ENCODE measurements at regions not wholly inside any gene's neighbourhood (a gene's known extent, or its start where the extent isn't known, plus 50 kb on each side); places are given as distances from the start of the nearest gene placed in this dataset.

DNA sequence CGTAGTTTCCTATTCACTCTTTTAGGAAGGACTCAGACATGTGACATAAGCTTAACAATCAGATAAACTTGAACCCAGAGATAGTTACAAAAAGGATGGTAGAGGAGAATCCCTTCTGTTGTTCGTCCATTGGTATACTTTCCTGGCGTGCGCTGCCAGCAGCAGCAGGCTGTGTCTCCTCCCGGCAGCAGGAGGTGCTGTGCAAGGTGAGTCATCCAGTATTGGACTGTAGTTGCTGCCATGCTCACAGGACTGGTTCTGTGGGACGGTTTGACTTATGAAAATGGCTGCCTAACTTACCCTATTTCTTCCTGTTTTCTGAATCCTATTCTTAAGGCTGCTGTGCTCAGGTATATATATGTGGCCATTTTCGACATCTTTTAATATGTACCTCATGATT, 253.4 kb upstream of the LRRC3B start:
- DNase-seq (ENCODE audit: low spot score): no peak
- in situ Hi-C loops (cut with MboI; ENCODE audit: low pct_unique_long_range_greater_than_20kb, low sequenced_read_pairs, unreplicated experiment): no loop called here
- no peak for TF ChIP-seq CTCF (IDR thresholded peaks at IDR 0.05; ENCODE audit: extremely low read depth, insufficient read depth, missing control alignments)

- DNase-seq (ENCODE audit: low spot score): no peak
- in situ Hi-C loops (cut with MboI; ENCODE audit: low pct_unique_long_range_greater_than_20kb, low sequenced_read_pairs, unreplicated experiment): no loop called here
- TF ChIP-seq CTCF (IDR thresholded peaks at IDR 0.05; ENCODE audit: extremely low read depth, insufficient read depth, missing control alignments): no peak
These were observed 246.6 kb upstream of the LRRC3B start for GRCh38 chr3:26375843-26376530.

- DNase-seq (ENCODE audit: low spot score): no peak
- in situ Hi-C loops (cut with MboI; ENCODE audit: low pct_unique_long_range_greater_than_20kb, low sequenced_read_pairs, unreplicated experiment): no loop called here
- no peak for TF ChIP-seq CTCF (IDR thresholded peaks at IDR 0.05; ENCODE audit: extremely low read depth, insufficient read depth, missing control alignments)
These were observed 241.2 kb upstream of the LRRC3B start for GRCh38 chr3:26381411-26381810.

GRCh38 chr3:26406636-26407035, 215.9 kb upstream of the LRRC3B start:
- in situ Hi-C loops (cut with MboI; ENCODE audit: low pct_unique_long_range_greater_than_20kb, low sequenced_read_pairs, unreplicated experiment): no loop called here
- TF ChIP-seq CTCF (IDR thresholded peaks at IDR 0.05; ENCODE audit: extremely low read depth, insufficient read depth, missing control alignments): no peak
- DNase-seq (ENCODE audit: low spot score): no peak

- in situ Hi-C loops (cut with MboI; ENCODE audit: low pct_unique_long_range_greater_than_20kb, low sequenced_read_pairs, unreplicated experiment): no loop called here
- TF ChIP-seq CTCF (IDR thresholded peaks at IDR 0.05; ENCODE audit: extremely low read depth, insufficient read depth, missing control alignments): no peak
- DNase-seq (ENCODE audit: low spot score): no peak
These were observed 204.0 kb upstream of the LRRC3B start for GRCh38 chr3:26418553-26418952.

DNA sequence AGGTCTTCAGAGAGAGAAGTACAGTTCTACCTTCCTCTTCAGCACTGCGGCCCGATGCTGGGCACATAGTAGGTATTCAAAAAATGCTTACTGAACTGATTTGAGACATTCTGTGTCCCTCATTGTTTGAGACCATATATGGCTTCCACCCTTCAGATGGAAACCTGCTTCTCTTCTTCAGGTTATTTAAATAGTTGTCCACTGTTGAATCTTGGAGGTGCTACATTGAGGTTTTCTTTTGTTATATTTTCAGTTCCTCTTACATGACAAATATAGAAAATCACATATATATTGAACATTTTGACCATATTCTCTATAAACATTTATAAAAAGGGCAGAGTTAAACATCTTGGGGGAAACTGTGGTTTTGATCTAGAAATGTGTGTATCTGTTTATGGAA, 200.2 kb upstream of the LRRC3B start:
- in situ Hi-C loops (cut with MboI; ENCODE audit: low pct_unique_long_range_greater_than_20kb, low sequenced_read_pairs, unreplicated experiment): no loop called here
- no peak for DNase-seq (ENCODE audit: low spot score)
- no peak for TF ChIP-seq CTCF (IDR thresholded peaks at IDR 0.05; ENCODE audit: extremely low read depth, insufficient read depth, missing control alignments)

All from GM13977 (cell line).